ENCODE measurements at regions not wholly inside any gene's neighbourhood (a gene's known extent, or its start where the extent isn't known, plus 50 kb on each side); places are given as distances from the start of the nearest gene placed in this dataset.
"Not testable (repeated sequence)": the region's sequence is repeated elsewhere in the genome, so short reads cannot be mapped to it uniquely, and the experiment has no call there.

GRCh38 chr6:137707590-137708360 lies 159.3 kb upstream of the TNFAIP3 start:
- DNase-seq (ENCODE audit: low read depth, low spot score), result peak; percentile 40
- Histone ChIP-seq H3K9me3 (ENCODE audit: low read depth, low read length) (no peaks in the 10 kb centered on the region), H3K4me3 (peak overlapping the region; percentile 54), H3K9ac (ENCODE audit: insufficient read length) (no peak overlapping the region), H3K27ac (no peak overlapping the region), H3K36me3 (ENCODE audit: insufficient read depth, low read length) (no peaks in the 10 kb centered on the region)
- TF ChIP-seq FOXP2 (optimal IDR thresholded peaks at IDR 0.05; ENCODE audit: control extremely low read depth, extremely low read length, insufficient read depth) (no peak), POLR2AphosphoS5 (IDR thresholded peaks at IDR 0.05; ENCODE audit: borderline replicate concordance, low read depth, low read length) (no peak), EZH2 (IDR thresholded peaks at IDR 0.05) (no peak)

- Histone ChIP-seq H3K4me3 (no peak overlapping the region), H3K9me3 (ENCODE audit: low read depth, low read length) (no peaks in the 10 kb centered on the region), H3K36me3 (ENCODE audit: insufficient read depth, low read length) (no peaks in the 10 kb centered on the region), H3K27ac (no peak overlapping the region), H3K9ac (ENCODE audit: insufficient read length) (no peak overlapping the region)
- no peak for DNase-seq (ENCODE audit: low read depth, low spot score)
- no peak for TF ChIP-seq POLR2AphosphoS5 (IDR thresholded peaks at IDR 0.05; ENCODE audit: borderline replicate concordance, low read depth, low read length)
- TF ChIP-seq EZH2 (IDR thresholded peaks at IDR 0.05), result no peak
- TF ChIP-seq FOXP2 (optimal IDR thresholded peaks at IDR 0.05; ENCODE audit: control extremely low read depth, extremely low read length, insufficient read depth), result no peak
These were observed 158.6 kb upstream of the TNFAIP3 start for GRCh38 chr6:137708481-137708880.

- DNase-seq (ENCODE audit: low read depth, low spot score), result no peak
- no peaks in the 10 kb centered on the region for H3K9me3 ChIP-seq (ENCODE audit: low read depth, low read length)
- TF ChIP-seq FOXP2 (optimal IDR thresholded peaks at IDR 0.05; ENCODE audit: control extremely low read depth, extremely low read length, insufficient read depth) (no peak), EZH2 (IDR thresholded peaks at IDR 0.05) (no peak), POLR2AphosphoS5 (IDR thresholded peaks at IDR 0.05; ENCODE audit: borderline replicate concordance, low read depth, low read length) (no peak)
- H3K4me3 ChIP-seq, result no peak overlapping the region
- no peak overlapping the region for H3K27ac ChIP-seq
- H3K9ac ChIP-seq (ENCODE audit: insufficient read length), result no peak overlapping the region
- no peaks in the 10 kb centered on the region for H3K36me3 ChIP-seq (ENCODE audit: insufficient read depth, low read length)
These were observed 157.4 kb upstream of the TNFAIP3 start for GRCh38 chr6:137709424-137710236.

DNA sequence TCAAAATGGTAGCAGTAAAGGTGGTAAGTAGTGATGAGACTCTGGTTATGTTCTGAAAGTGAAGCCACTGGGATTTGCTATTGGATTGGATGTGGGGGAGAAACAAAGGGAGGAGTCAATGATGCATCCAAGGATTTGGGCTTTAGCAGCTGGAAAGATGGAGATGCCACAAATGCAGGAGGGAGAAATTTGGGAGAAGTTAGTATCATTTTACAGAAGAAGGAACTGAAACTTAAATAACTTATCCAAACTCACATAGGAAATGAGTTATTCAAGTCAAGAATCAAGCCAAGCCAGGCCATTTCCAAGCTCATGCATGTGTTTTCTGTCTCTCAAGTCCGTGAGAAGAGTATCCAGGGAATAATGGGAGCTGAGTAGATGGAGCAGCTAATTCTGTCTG lies 155.1 kb upstream of the TNFAIP3 start:
- TF ChIP-seq FOXP2 (optimal IDR thresholded peaks at IDR 0.05; ENCODE audit: control extremely low read depth, extremely low read length, insufficient read depth) (no peak), EZH2 (IDR thresholded peaks at IDR 0.05) (no peak), POLR2AphosphoS5 (IDR thresholded peaks at IDR 0.05; ENCODE audit: borderline replicate concordance, low read depth, low read length) (no peak)
- H3K4me3 ChIP-seq, result no peak overlapping the region
- H3K27ac ChIP-seq, result no peak overlapping the region
- no peaks in the 10 kb centered on the region for H3K9me3 ChIP-seq (ENCODE audit: low read depth, low read length)
- no peak for DNase-seq (ENCODE audit: low read depth, low spot score)
- H3K9ac ChIP-seq (ENCODE audit: insufficient read length), result no peak overlapping the region
- no peaks in the 10 kb centered on the region for H3K36me3 ChIP-seq (ENCODE audit: insufficient read depth, low read length)

- no peak for DNase-seq (ENCODE audit: low read depth, low spot score)
- H3K36me3 ChIP-seq (ENCODE audit: insufficient read depth, low read length), result no peaks in the 10 kb centered on the region
- no peak for TF ChIP-seq EZH2 (IDR thresholded peaks at IDR 0.05)
- no peak for TF ChIP-seq FOXP2 (optimal IDR thresholded peaks at IDR 0.05; ENCODE audit: control extremely low read depth, extremely low read length, insufficient read depth)
- TF ChIP-seq POLR2AphosphoS5 (IDR thresholded peaks at IDR 0.05; ENCODE audit: borderline replicate concordance, low read depth, low read length), result no peak
- H3K4me3 ChIP-seq, result no peak overlapping the region
- H3K27ac ChIP-seq, result no peak overlapping the region
- no peaks in the 10 kb centered on the region for H3K9me3 ChIP-seq (ENCODE audit: low read depth, low read length)
- no peak overlapping the region for H3K9ac ChIP-seq (ENCODE audit: insufficient read length)
These were observed 154.5 kb upstream of the TNFAIP3 start for GRCh38 chr6:137712587-137712986.

GRCh38 chr6:137715589-137716045 lies 151.4 kb upstream of the TNFAIP3 start:
- Histone ChIP-seq H3K27ac (no peak overlapping the region), H3K4me3 (no peak overlapping the region), H3K36me3 (ENCODE audit: insufficient read depth, low read length) (no peaks in the 10 kb centered on the region), H3K9me3 (ENCODE audit: low read depth, low read length) (no peaks in the 10 kb centered on the region), H3K9ac (ENCODE audit: insufficient read length) (no peak overlapping the region)
- TF ChIP-seq POLR2AphosphoS5 (IDR thresholded peaks at IDR 0.05; ENCODE audit: borderline replicate concordance, low read depth, low read length), result no peak
- no peak for DNase-seq (ENCODE audit: low read depth, low spot score)

- Histone ChIP-seq H3K36me3 (ENCODE audit: insufficient read depth, low read length) (no peaks in the 10 kb centered on the region), H3K9ac (ENCODE audit: insufficient read length) (no peak overlapping the region), H3K4me3 (no peak overlapping the region), H3K9me3 (ENCODE audit: low read depth, low read length) (no peaks in the 10 kb centered on the region), H3K27ac (no peak overlapping the region)
- TF ChIP-seq POLR2AphosphoS5 (IDR thresholded peaks at IDR 0.05; ENCODE audit: borderline replicate concordance, low read depth, low read length), result no peak
- no peak for TF ChIP-seq EZH2 (IDR thresholded peaks at IDR 0.05)
- TF ChIP-seq FOXP2 (optimal IDR thresholded peaks at IDR 0.05; ENCODE audit: control extremely low read depth, extremely low read length, insufficient read depth), result no peak
- no peak for DNase-seq (ENCODE audit: low read depth, low spot score)
These were observed 149.7 kb upstream of the TNFAIP3 start for GRCh38 chr6:137717074-137718073.

DNA sequence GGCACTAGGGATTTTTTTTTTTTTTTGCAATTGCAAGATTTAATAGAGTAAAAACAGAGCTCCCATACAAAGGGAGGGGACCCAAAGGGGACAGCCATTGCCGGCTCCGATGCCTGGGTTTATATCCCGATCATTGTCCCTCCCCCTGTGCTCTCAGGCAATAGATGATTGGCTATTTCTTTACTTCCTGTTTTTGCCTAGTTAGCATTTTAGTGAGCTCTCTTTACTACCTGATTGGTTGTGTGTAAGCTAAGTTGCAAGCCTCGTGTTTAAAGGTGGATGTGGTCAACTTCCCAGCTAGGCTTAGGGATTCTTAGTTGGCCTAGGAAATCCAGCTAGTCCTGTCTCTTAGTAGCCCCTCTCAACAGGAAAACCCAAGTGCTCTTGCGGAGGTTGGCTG lies 148.2 kb upstream of the TNFAIP3 start:
- H3K9me3 ChIP-seq (ENCODE audit: low read depth, low read length); H3K36me3 ChIP-seq (ENCODE audit: insufficient read depth, low read length); DNase-seq (ENCODE audit: low read depth, low spot score); H3K4me3 ChIP-seq; H3K27ac ChIP-seq; H3K9ac ChIP-seq (ENCODE audit: insufficient read length): not testable (repeated sequence)
